Brain microvascular endothelial cell (primary cell): ENCODE measurements at regions not wholly inside any gene's neighbourhood (a gene's known extent, or its start where the extent isn't known, plus 50 kb on each side); places are given as distances from the start of the nearest gene placed in this dataset.
"Not testable (repeated sequence)": the region's sequence is repeated elsewhere in the genome, so short reads cannot be mapped to it uniquely, and the experiment has no call there.

Experiments used
- DNase-seq: peaks from one replicate; pipeline ENCODE4 v3.0.0-alpha.2; 2020
- H3K27ac ChIP-seq: fragments of 250-450 bp; sonication (Bioruptor Pico); 2 replicates; pipeline ENCODE4 v1.5.1; 2020; ENCODE audit warnings: mild to moderate bottlenecking, moderate library complexity
- H3K27me3 ChIP-seq: fragments of 250-450 bp; sonication (Bioruptor Pico); replicated peaks from 2 replicates; pipeline ENCODE4 v1.5.1; 2020; ENCODE audit warnings: mild to moderate bottlenecking
- H3K36me3 ChIP-seq: fragments of 250-450 bp; sonication (Bioruptor Pico); replicated peaks from 2 replicates; pipeline ENCODE4 v1.5.1; 2020; ENCODE audit warnings: mild to moderate bottlenecking
- H3K4me3 ChIP-seq: 2 replicates; pipeline ENCODE4 v1.5.1; 2011; ENCODE audit warnings: low read depth, mild to moderate bottlenecking, control low read depth, low read length, moderate library complexity
- CTCF ChIP-seq: IDR thresholded peaks from 2 replicates; pipeline ENCODE4 v1.5.1; 2011; ENCODE audit warnings: low read depth, mild to moderate bottlenecking, moderate library complexity, low read length, control low read depth, inconsistent platforms; ENCODE audit errors: missing control alignments
- in situ Hi-C: cut with HindIII; loops from 2 replicates; pipeline ENCODE4 v1.10.0; 2017; ENCODE audit warnings: low sequenced_read_pairs, low pct_ligation_motif_present

GRCh38 chr21:35517865-35518264 is 468.8 kb upstream of the RUNX1 start:
- in situ Hi-C loops, result no loop called here
- no peaks in the 10 kb centered on the region for H3K36me3 ChIP-seq
- DNase-seq, result no peak
- no peak overlapping the region for H3K4me3 ChIP-seq
- H3K27me3 ChIP-seq, result no peaks in the 10 kb centered on the region
- no peak overlapping the region for H3K27ac ChIP-seq
- no peak for TF ChIP-seq CTCF

GRCh38 chr21:35516292-35516691 is 467.2 kb upstream of the RUNX1 start:
- H3K4me3 ChIP-seq, in situ Hi-C loops, H3K36me3 ChIP-seq, H3K27ac ChIP-seq, H3K27me3 ChIP-seq, DNase-seq: not testable (repeated sequence)

- in situ Hi-C loops, result no loop called here
- no peak for TF ChIP-seq CTCF
- Histone ChIP-seq H3K4me3 (no peak overlapping the region), H3K27ac (no peak overlapping the region), H3K36me3 (no peaks in the 10 kb centered on the region), H3K27me3 (no peaks in the 10 kb centered on the region)
- DNase-seq, result no peak
Observed at GRCh38 chr21:35512346-35512745, 463.2 kb upstream of the RUNX1 start.

GRCh38 chr21:35511696-35512162 is 462.6 kb upstream of the RUNX1 start:
- Histone ChIP-seq H3K27ac (peak overlapping the region; percentile 74), H3K36me3 (no peaks in the 10 kb centered on the region), H3K27me3 (no peaks in the 10 kb centered on the region), H3K4me3 (no peak overlapping the region)
- no peak for TF ChIP-seq CTCF
- in situ Hi-C loops, result no loop called here
- DNase-seq, result peak; percentile 68

GRCh38 chr21:35510957-35511695 is 462.0 kb upstream of the RUNX1 start:
- no peak for TF ChIP-seq CTCF
- H3K4me3 ChIP-seq, result no peak overlapping the region
- DNase-seq, result no peak
- H3K27me3 ChIP-seq, result no peaks in the 10 kb centered on the region
- in situ Hi-C loops, result no loop called here
- no peaks in the 10 kb centered on the region for H3K36me3 ChIP-seq
- H3K27ac ChIP-seq, result peak overlapping the region; percentile 74

GRCh38 chr21:35510294-35510693 is 461.2 kb upstream of the RUNX1 start:
- H3K27ac ChIP-seq, result no peak overlapping the region
- in situ Hi-C loops, result no loop called here

More at GRCh38 chr21:35510294-35510693, 461.2 kb upstream of the RUNX1 start:
- Histone ChIP-seq H3K4me3 (no peak overlapping the region), H3K27me3 (no peaks in the 10 kb centered on the region), H3K36me3 (no peaks in the 10 kb centered on the region)
- DNase-seq, result no peak
- TF ChIP-seq CTCF, result no peak
